ENCODE measurements at regions not wholly inside any gene's neighbourhood (a gene's known extent, or its start where the extent isn't known, plus 50 kb on each side); places are given as distances from the start of the nearest gene placed in this dataset.

DNA sequence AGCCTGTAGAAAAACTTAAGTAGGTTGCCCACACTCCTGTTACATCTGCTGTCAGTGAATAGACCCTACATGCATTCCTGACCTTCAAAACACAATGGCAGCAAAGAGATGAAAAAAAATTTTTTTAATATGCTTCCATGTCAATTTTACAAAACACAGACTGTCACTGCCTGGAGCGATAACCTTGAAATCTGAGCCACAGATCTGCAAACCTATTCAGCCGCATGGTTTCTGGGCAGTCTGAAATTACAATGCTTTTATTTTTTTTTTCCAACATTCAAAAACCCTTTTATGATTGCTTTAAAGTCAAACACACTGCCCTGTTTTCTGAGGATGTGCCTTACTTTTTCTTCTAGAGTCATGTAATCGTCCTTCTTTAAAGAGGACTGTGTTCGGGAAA is 264.9 kb upstream of the PUDP start:
- TF ChIP-seq, protein P1, sequence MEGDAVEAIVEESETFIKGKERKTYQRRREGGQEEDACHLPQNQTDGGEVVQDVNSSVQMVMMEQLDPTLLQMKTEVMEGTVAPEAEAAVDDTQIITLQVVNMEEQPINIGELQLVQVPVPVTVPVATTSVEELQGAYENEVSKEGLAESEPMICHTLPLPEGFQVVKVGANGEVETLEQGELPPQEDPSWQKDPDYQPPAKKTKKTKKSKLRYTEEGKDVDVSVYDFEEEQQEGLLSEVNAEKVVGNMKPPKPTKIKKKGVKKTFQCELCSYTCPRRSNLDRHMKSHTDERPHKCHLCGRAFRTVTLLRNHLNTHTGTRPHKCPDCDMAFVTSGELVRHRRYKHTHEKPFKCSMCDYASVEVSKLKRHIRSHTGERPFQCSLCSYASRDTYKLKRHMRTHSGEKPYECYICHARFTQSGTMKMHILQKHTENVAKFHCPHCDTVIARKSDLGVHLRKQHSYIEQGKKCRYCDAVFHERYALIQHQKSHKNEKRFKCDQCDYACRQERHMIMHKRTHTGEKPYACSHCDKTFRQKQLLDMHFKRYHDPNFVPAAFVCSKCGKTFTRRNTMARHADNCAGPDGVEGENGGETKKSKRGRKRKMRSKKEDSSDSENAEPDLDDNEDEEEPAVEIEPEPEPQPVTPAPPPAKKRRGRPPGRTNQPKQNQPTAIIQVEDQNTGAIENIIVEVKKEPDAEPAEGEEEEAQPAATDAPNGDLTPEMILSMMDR (IDR thresholded peaks at IDR 0.05) = no peak
- TF ChIP-seq POLR2A (IDR thresholded peaks at IDR 0.05) = no peak
